ENCODE measurements at regions not wholly inside any gene's neighbourhood (a gene's known extent, or its start where the extent isn't known, plus 50 kb on each side); places are given as distances from the start of the nearest gene placed in this dataset.

DNA sequence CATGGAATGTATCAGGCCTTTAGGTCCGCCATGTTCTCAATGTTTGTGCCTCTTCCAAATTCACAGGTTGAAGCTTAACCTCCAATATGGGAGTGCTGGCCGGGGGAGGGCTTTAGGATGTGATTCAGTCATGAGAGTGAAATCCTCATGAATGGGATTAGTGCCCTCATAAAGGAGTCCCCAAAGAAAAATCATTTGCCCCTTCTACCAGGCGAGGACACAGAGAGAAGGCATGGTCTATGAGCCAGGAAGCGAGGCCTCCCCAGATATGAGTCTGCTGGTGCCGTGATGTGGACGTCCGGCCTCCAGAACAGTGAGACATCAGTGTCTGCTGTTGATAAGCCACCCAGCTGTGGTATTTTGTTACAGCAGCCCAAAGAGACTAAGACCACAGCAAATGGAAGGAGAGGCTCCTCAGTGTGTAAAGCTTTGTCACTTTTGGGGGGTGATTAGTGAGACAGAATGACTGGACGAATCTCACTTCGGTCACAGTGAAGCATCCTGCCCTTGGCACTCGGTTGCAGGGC is 231.3 kb upstream of the KLF6 start:
- TF ChIP-seq, protein P1, sequence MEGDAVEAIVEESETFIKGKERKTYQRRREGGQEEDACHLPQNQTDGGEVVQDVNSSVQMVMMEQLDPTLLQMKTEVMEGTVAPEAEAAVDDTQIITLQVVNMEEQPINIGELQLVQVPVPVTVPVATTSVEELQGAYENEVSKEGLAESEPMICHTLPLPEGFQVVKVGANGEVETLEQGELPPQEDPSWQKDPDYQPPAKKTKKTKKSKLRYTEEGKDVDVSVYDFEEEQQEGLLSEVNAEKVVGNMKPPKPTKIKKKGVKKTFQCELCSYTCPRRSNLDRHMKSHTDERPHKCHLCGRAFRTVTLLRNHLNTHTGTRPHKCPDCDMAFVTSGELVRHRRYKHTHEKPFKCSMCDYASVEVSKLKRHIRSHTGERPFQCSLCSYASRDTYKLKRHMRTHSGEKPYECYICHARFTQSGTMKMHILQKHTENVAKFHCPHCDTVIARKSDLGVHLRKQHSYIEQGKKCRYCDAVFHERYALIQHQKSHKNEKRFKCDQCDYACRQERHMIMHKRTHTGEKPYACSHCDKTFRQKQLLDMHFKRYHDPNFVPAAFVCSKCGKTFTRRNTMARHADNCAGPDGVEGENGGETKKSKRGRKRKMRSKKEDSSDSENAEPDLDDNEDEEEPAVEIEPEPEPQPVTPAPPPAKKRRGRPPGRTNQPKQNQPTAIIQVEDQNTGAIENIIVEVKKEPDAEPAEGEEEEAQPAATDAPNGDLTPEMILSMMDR (IDR thresholded peaks at IDR 0.05), result no peak
- no peaks in the 10 kb centered on the region for H3K4me1 Mint-ChIP-seq (ENCODE audit: unreplicated experiment)
- H3K36me3 Mint-ChIP-seq (ENCODE audit: unreplicated experiment), result no peaks in the 10 kb centered on the region
- H3K4me3 Mint-ChIP-seq (ENCODE audit: unreplicated experiment), result no peak overlapping the region
- no peak overlapping the region for H3K27ac Mint-ChIP-seq (ENCODE audit: unreplicated experiment)
- peaks cover 8% of the 10 kb centered on the region for H3K9me3 Mint-ChIP-seq (ENCODE audit: unreplicated experiment)
- H3K27me3 Mint-ChIP-seq (ENCODE audit: unreplicated experiment), result no peaks in the 10 kb centered on the region
- DNase-seq (ENCODE audit: extremely low spot score, unreplicated experiment), result no peak

DNA sequence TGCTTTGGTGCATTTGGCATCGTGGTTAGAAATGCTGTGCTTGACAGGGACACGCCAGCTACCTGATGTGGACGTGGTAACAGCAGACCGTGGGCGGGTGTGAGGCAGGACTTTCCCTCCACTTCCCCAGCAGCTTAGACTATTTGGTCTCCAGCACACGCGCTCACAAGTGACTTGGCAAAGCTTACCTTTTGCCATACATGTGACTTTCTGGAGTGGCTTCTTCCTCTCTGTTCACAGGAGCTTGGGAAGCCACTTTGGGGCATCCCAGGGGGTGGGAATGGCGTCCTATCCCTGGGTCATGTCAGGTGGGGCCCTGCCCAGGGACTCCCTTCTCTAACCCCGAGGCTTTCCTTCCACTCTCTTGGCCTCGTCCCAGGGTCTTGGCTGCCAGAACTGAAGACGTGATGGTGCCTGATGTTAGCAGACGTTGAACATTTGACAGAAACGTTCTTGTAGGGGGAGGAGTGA is 228.7 kb upstream of the KLF6 start:
- H3K9me3 Mint-ChIP-seq (ENCODE audit: unreplicated experiment), result no peaks in the 10 kb centered on the region
- no peak overlapping the region for H3K27ac Mint-ChIP-seq (ENCODE audit: unreplicated experiment)
- H3K27me3 Mint-ChIP-seq (ENCODE audit: unreplicated experiment), result no peaks in the 10 kb centered on the region
- TF ChIP-seq, protein P1 (IDR thresholded peaks at IDR 0.05), result no peak
- no peaks in the 10 kb centered on the region for H3K4me1 Mint-ChIP-seq (ENCODE audit: unreplicated experiment)
- H3K36me3 Mint-ChIP-seq (ENCODE audit: unreplicated experiment), result no peaks in the 10 kb centered on the region
- DNase-seq (ENCODE audit: extremely low spot score, unreplicated experiment), result no peak
- no peak overlapping the region for H3K4me3 Mint-ChIP-seq (ENCODE audit: unreplicated experiment)

DNA sequence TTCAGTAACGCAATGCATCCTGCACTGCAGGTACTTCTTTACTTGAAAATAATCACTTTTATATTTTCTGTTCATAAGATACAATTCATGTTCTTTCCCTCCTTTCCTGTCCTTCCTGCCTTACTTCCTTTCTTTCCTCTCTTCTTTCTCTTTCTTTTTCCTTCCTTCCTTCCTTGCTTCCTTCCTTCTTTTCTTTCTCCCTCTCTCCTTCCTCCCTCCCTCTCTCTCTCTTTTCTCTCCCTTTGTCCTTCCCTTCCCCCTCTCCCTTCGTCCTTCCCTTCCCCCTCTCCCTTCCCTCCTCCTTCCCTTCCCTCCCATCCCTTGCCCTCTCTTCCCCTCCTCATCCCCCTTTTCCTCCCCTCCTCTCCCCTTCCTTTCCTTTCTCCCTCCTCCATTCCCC is 227.8 kb upstream of the KLF6 start:
- H3K27ac Mint-ChIP-seq (ENCODE audit: unreplicated experiment), result no peak overlapping the region
- no peaks in the 10 kb centered on the region for H3K36me3 Mint-ChIP-seq (ENCODE audit: unreplicated experiment)
- no peak overlapping the region for H3K4me3 Mint-ChIP-seq (ENCODE audit: unreplicated experiment)
- peaks cover 3% of the 10 kb centered on the region for H3K9me3 Mint-ChIP-seq (ENCODE audit: unreplicated experiment)
- TF ChIP-seq, protein P1 (IDR thresholded peaks at IDR 0.05), result no peak
- no peaks in the 10 kb centered on the region for H3K27me3 Mint-ChIP-seq (ENCODE audit: unreplicated experiment)
- DNase-seq (ENCODE audit: extremely low spot score, unreplicated experiment), result no peak
- no peaks in the 10 kb centered on the region for H3K4me1 Mint-ChIP-seq (ENCODE audit: unreplicated experiment)

DNA sequence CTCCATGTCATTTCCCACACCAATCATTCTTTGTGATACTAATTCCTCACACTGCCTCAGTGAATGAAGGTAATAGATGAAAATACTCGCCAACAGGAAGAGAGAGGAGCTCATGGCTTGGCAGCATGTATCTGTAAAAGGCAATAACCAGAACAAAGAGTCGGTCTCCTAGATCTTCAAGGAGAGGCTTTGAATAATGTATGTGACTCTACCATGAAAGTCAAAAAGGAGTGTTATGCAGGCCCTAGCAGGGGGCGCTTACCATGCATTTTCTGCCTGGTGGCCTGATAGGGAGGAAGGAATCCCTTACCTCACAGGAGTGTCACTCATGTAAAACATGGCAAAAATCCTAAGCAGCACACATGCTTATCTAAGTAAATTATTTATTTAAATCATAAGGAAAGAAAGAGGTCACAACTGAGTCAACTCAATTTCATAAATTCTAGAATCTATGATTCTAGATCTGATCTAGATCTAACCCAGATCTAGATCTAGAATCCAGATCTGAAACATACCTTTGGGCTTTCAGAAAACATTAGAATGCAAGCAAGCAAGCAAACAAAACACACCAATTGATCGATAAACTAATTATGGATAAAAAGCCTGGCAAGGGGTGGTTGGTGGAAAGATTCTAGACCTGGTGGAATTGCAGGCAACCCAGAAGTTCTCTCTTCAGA is 226.3 kb upstream of the KLF6 start:
- DNase-seq (ENCODE audit: extremely low spot score, unreplicated experiment), result no peak
- Mint-ChIP-seq H3K27ac (ENCODE audit: unreplicated experiment) (no peak overlapping the region), H3K9me3 (ENCODE audit: unreplicated experiment) (peaks cover 3% of the 10 kb centered on the region), H3K27me3 (ENCODE audit: unreplicated experiment) (no peaks in the 10 kb centered on the region), H3K4me1 (ENCODE audit: unreplicated experiment) (no peaks in the 10 kb centered on the region), H3K4me3 (ENCODE audit: unreplicated experiment) (no peak overlapping the region), H3K36me3 (ENCODE audit: unreplicated experiment) (no peaks in the 10 kb centered on the region)
- TF ChIP-seq, protein P1 (IDR thresholded peaks at IDR 0.05), result no peak

DNA sequence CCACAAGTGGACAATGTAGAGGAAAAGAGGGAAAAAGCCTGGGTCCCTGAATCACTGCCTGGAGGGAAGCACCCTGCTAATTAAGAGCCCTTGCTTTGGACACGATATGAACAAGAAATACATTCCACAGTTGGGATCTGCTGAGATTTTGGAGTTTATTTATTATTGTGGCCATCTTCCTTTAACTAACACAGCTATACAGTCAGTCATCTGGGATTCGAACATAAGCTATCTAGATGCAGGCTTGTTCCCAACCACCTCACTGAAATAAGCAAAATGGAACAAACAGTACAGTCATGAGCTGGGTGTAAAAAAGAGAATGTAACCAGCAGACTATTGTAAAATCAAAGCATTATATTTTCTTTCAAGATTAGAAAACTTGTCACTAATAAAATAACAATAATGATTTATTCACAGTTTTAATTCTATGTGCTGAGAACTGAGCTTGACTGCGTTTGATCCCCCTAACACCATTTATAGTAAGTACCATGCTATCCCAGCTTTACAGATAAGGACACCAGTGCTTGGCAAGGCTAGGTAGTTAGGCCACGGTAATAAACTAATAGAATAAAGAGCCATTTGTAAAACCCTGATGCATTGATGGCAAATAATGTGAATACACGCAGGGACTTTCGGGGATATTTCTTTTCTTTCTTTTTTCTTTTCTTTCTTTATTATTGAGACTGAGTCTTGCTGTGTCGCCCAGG is 223.8 kb upstream of the KLF6 start:
- DNase-seq (ENCODE audit: extremely low spot score, unreplicated experiment), result no peak
- TF ChIP-seq, protein P1 (IDR thresholded peaks at IDR 0.05), result no peak
- no peak overlapping the region for H3K27ac Mint-ChIP-seq (ENCODE audit: unreplicated experiment)
- H3K4me1 Mint-ChIP-seq (ENCODE audit: unreplicated experiment), result peaks cover 2% of the 10 kb centered on the region
- no peaks in the 10 kb centered on the region for H3K27me3 Mint-ChIP-seq (ENCODE audit: unreplicated experiment)
- peaks cover 3% of the 10 kb centered on the region for H3K9me3 Mint-ChIP-seq (ENCODE audit: unreplicated experiment)
- H3K36me3 Mint-ChIP-seq (ENCODE audit: unreplicated experiment), result no peaks in the 10 kb centered on the region
- no peak overlapping the region for H3K4me3 Mint-ChIP-seq (ENCODE audit: unreplicated experiment)

Measured in osteocyte (in vitro differentiated cells).